AG04449 (cell line): ENCODE measurements at regions not wholly inside any gene's neighbourhood (a gene's known extent, or its start where the extent isn't known, plus 50 kb on each side); places are given as distances from the start of the nearest gene placed in this dataset.

Experiments
- CTCF ChIA-PET: fragments of 350-600 bp; formaldehyde crosslinking; extraction: SDS; loops from one replicate; lab custom pipeline; 2021; ENCODE audit warnings: antibody characterized with exemption; lab: Yijun Ruan, JAX
- POLR2A ChIA-PET: fragments of 400-600, 350-600 bp; formaldehyde crosslinking; extraction: SDS; loops from one replicate; lab custom pipeline; 2020; ENCODE audit warnings: antibody characterized with exemption, inconsistent platforms; lab: Yijun Ruan, JAX
- DNase-seq: peaks from one replicate; pipeline ENCODE4 v3.0.0-alpha.2; 2010; ENCODE audit warnings: low read depth, low spot score
- H3K4me3 ChIP-seq: 2 replicates; pipeline ENCODE4 v1.5.1; 2011; ENCODE audit warnings: low read depth, mild to moderate bottlenecking, control low read depth, low read length
- TF ChIP-seq, protein P1 (sequence below): IDR thresholded peaks from one replicate; pipeline ENCODE4 v1.5.1; 2011; ENCODE audit warnings: mild to moderate bottlenecking, moderate library complexity, low read length, control low read depth, inconsistent platforms; ENCODE audit not compliant: insufficient read depth; ENCODE audit errors: missing control alignments

DNA sequence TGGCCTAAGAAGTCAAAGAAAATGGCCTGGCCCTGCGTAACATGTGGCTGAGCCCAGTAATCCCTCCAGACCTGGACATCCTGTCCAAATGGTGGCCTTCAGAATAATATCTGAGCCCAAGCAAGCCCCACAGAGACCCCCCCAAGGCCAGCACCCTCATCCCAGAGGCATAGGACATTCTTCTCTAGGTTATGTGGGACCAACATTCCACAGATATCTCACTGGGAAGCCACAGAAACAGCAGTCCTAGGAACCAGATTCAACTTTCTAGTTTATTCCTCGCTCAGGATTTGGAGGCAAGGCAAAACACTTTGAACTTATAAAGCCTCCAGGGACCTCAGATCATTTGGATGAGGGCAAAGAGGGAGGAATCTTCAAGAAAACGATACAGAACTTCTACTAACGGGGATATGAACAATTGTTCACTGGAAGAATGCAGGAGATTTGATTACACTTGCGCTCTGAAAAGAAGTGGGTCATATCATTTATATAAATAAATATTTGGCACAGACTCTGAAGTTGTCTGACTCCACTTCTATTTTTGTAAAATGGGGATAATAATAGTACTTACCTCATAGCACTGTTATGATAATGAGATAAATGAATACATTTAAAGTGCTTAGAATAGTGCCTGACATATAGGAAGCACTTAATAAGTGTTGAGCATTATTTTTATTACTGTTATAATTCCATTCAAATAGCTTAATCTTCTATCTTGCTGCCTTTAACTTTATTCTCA, 171.5 kb downstream of the NUAK1 start:
- TF ChIP-seq, protein P1, sequence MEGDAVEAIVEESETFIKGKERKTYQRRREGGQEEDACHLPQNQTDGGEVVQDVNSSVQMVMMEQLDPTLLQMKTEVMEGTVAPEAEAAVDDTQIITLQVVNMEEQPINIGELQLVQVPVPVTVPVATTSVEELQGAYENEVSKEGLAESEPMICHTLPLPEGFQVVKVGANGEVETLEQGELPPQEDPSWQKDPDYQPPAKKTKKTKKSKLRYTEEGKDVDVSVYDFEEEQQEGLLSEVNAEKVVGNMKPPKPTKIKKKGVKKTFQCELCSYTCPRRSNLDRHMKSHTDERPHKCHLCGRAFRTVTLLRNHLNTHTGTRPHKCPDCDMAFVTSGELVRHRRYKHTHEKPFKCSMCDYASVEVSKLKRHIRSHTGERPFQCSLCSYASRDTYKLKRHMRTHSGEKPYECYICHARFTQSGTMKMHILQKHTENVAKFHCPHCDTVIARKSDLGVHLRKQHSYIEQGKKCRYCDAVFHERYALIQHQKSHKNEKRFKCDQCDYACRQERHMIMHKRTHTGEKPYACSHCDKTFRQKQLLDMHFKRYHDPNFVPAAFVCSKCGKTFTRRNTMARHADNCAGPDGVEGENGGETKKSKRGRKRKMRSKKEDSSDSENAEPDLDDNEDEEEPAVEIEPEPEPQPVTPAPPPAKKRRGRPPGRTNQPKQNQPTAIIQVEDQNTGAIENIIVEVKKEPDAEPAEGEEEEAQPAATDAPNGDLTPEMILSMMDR: no peak
- DNase-seq: no peak
- CTCF ChIA-PET: interaction anchor here (0.6 to 1.6 kb wide), 6 partner anchors 8 to 169 kb away, joined by 3 to 7 read pairs (median 4); no protein-coding TSS in a partner anchor
- no peak overlapping the region for H3K4me3 ChIP-seq
- POLR2A ChIA-PET: interaction anchor here (0.7 kb wide), 1 partner anchor 159 kb away, joined by 4 read pairs; no protein-coding TSS in a partner anchor

DNA sequence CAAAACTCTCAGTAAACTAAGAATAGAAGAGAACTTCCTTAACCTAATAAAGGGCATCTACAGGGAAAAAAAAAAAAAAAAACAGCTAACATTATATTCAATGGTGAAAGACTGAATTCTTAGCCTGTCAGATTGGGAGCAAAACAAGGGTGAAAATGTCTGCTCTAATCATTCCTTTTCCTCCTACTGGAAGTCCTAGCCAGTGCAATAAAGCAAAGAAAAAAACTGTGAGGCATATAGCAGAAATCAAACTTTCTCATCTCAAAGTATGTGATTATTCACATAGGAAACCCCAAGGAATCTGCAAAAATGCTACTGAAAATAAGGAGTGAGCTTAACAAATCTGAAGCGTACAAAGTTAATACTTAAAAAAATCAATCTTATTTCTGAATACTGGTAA, 170.7 kb downstream of the NUAK1 start:
- TF ChIP-seq, protein P1: no peak
- ChIA-PET CTCF (interaction anchor here (0.6 to 1.6 kb wide), 6 partner anchors 9 to 168 kb away, joined by 3 to 7 read pairs (median 4); no protein-coding TSS in a partner anchor), POLR2A (interaction anchor here (0.7 kb wide), 1 partner anchor 158 kb away, joined by 4 read pairs; no protein-coding TSS in a partner anchor)
- no peak for DNase-seq
- H3K4me3 ChIP-seq: no peak overlapping the region

DNA sequence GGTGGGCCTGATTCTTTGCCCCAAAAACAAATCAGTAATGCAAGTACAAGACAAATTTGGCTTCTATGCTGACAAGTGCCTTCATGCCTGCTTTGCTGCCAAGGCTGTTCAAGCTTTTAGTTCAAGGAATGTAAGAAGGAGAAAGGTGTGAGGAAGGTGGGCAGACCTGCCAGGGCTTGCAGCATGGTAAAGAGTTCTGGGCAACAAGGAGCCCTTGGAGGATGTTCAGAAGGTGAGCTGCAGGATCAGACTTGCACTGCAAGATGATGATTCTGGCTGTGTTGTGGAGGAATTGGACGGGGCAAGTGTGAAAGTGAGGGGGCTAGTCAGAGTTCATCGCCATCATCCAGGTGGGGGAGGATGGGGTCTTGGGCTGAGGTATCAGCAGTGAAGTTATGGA, 167.9 kb downstream of the NUAK1 start:
- POLR2A ChIA-PET: no interaction called here
- DNase-seq: no peak
- no peak overlapping the region for H3K4me3 ChIP-seq
- TF ChIP-seq, protein P1: no peak
- CTCF ChIA-PET: interaction anchor here (1.1 kb wide), 1 partner anchor 19 kb away, joined by 3 read pairs; no protein-coding TSS in a partner anchor

DNA sequence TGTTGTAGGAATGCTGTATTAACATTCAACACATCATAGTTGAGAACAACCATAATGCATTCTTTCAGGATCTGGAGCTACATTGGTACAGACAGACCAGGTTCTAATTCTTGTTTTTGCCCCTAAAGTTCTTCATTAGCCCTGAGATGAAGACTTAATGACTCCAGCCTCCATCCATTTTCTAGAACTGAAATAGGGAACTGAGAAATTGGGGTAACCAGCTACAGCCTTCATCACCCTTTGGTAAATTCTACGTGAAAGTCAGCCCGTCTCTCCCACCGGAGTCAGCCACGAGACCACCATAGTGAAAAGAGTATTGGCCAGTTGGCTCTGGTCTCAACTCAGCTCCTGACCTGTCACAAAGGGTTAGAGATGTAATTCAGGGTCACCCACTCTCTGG, 164.0 kb downstream of the NUAK1 start:
- no peak for DNase-seq
- CTCF ChIA-PET: interaction anchor here (1.1 to 1.8 kb wide), 3 partner anchors 15 to 269 kb away, joined by 3 to 5 read pairs (median 4); no protein-coding TSS in a partner anchor

DNA sequence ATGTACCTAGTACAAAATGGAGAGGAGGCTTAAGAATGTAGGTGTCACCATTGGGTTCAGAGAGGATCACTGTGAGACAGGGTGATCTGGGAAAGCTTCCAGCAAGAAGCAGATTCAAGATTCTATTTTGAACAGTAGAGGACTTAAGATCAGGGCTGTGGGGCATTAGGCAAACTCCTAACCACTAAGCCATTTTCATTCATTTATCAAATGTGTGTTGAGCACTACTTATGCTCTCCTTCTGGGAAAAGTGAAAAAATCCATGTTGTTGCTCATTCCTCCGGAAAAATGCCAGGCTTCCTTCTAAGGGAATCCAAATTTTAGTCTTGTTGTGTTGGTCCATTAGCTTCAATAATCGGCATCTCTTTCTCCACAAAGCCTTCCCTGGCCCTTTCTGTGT, 163.4 kb downstream of the NUAK1 start:
- CTCF ChIA-PET: interaction anchor here (0.6 to 1.8 kb wide), 3 partner anchors 50 to 269 kb away, joined by 3 to 4 read pairs (median 4); no protein-coding TSS in a partner anchor
- DNase-seq: no peak
- TF ChIP-seq, protein P1: no peak
- H3K4me3 ChIP-seq: no peak overlapping the region
- POLR2A ChIA-PET: no interaction called here

More for the DNA sequence above, 164.0 kb downstream of the NUAK1 start:
- POLR2A ChIA-PET: no interaction called here
- H3K4me3 ChIP-seq: no peak overlapping the region
- TF ChIP-seq, protein P1: no peak

DNA sequence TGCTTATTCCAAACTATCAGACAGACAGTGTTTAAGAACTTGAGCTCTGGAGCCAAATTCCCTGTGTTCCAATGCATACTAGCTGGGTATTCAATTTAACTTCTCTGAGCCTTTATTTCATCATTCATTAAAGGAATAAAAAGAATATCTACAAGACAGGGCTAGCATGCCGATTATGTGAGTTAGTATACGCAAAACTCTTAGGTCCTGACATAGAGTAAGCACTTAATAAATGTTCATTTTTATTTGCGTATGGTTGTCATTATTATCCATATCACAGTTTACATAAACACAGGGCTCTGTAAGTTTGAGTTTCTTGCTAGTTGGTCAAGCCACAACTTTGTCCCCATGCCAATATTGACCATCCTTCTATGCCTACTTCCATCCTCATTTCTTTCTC, 161.5 kb downstream of the NUAK1 start:
- no peak overlapping the region for H3K4me3 ChIP-seq
- no peak for DNase-seq
- ChIA-PET POLR2A (interaction anchor here (0.9 to 1.9 kb wide), 3 partner anchors 15 to 54 kb away, joined by 3 to 9 read pairs (median 3); no protein-coding TSS in a partner anchor), CTCF (interaction anchor here (0.8 to 1.7 kb wide), 6 partner anchors 9 to 246 kb away, joined by 3 to 6 read pairs (median 3); no protein-coding TSS in a partner anchor)
- TF ChIP-seq, protein P1: no peak
